VCaP (cell line): ENCODE measurements at regions not wholly inside any gene's neighbourhood (a gene's known extent, or its start where the extent isn't known, plus 50 kb on each side); places are given as distances from the start of the nearest gene placed in this dataset.

Experiments used
- H3K27ac ChIP-seq: fragments of 450-650 bp; 2 replicates; pipeline ENCODE4 v1.5.1; 2017
- CTCF ChIP-seq: fragments of 450-650 bp; conservative IDR thresholded peaks from 2 replicates; pipeline ENCODE4 v1.5.1; 2017; ENCODE audit warnings: mild to moderate bottlenecking, moderate library complexity

DNA sequence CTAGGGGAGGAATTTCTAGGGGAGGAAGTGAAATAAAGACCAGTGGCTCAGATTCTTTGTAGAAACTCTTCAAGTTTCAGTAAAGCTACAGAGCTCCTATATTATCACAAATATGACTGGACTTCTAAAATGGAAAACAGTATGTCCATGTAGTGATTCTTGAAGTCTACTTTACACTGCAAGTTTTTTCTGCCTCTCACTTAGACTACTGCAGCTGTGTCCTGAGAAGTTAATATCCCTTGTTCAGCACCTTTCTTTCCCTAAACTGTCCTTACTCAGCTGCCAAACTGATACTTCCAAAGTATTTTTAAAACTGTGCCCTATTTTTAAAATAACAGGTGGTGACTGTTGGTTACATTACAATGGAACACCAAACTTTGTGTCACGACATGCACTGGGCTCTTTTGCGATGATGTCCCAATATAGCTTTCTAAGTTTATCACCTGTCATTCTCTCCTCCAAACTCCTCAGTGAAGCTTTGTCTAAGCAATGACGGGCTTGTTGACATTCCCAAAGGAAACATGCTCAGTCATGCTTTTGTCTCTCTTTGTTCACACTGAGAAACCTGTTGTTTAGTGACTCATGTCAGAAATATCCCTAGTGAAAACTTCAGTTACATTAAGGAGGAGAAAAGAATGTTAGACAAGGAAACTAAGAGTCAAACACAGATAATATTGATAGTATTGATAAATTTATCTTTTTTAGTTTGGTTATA lies 341.1 kb downstream of the ARL6IP6 start:
- TF ChIP-seq CTCF: no peak
- no peak overlapping the region for H3K27ac ChIP-seq

DNA sequence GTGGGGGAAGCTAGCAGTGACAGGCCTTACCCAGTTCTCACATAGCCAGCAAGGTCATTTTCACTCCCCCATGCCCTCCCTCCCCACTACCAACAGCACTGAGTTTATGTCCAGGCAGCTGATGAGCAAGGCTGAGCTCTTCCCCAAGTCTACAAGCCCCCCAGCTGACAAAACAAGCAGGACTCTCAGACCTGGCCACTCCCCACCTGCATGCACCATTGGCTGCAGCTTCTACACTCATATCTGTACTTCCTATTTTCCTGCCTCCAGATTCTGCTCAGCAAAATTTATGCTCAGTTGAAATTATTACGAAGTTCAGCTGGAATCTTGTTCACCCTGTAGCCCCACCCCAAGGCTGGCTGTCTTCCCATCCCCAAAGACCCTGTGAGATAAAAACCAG lies 339.3 kb downstream of the ARL6IP6 start:
- no peak for TF ChIP-seq CTCF
- no peak overlapping the region for H3K27ac ChIP-seq

GRCh38 chr2:153055182-153055581 lies 336.8 kb downstream of the ARL6IP6 start:
- no peak for TF ChIP-seq CTCF
- no peak overlapping the region for H3K27ac ChIP-seq

DNA sequence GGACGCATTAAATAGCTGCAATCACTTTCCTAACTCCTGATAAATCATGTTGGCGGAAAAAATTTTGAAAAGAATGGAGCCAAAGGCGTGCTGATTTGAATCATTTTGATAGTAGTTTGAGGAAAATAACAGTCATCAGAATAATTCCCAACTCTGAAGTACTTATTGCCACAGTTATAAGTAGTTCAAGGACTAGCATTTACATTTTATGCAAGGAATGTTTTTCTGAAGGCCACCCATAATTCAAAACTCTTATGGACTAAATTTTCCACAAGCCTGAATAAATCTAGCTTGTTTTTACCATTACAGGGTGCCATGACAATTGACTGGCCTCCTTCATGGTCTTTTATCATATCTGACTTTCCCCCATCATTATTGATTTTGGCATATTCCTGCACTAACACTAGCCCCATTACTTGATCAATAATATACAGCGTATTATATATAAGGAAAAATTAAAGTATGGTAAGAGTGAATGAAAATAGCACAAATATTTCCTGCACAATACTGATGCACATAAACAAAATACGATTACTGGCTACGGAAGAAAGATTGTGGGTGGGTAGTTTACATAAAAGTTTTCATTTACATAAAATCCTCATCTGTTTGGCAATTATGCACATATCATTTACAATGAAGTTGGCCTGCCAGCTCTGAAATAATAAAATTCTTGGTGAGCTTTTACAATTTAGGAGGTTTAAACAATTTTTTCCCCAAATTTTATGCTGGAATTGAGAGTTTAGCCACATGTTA lies 334.6 kb downstream of the ARL6IP6 start:
- TF ChIP-seq CTCF: no peak
- H3K27ac ChIP-seq: no peak overlapping the region

DNA sequence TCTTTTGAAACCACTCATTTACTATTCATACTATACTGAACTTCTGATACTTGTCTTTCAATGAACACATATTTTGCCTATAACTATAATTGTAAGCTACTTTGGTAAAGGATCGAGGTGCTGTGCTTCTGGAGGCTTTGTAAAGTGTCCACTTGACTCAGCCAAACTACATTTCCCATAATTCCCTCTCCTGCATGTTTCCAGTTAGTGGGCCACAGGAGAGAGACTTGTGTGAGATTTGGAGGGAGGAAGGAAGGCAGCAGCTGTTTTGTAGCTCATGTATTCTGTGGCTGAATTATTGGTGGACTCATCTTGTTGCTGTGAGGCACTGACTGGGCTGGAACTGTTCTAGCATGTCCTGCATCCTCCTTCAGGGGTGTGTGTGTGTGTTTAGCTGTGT lies 328.8 kb downstream of the ARL6IP6 start:
- no peak for TF ChIP-seq CTCF

GRCh38 chr2:153043385-153043784 lies 325.0 kb downstream of the ARL6IP6 start:
- no peak for TF ChIP-seq CTCF
- no peak overlapping the region for H3K27ac ChIP-seq

More for the DNA sequence above, 328.8 kb downstream of the ARL6IP6 start:
- no peak overlapping the region for H3K27ac ChIP-seq

- TF ChIP-seq CTCF: no peak
These were observed 310.2 kb downstream of the ARL6IP6 start for GRCh38 chr2:153028626-153029025.

More at GRCh38 chr2:153028626-153029025, 310.2 kb downstream of the ARL6IP6 start:
- H3K27ac ChIP-seq: no peak overlapping the region
